GM23248 (cell line): ENCODE measurements at regions not wholly inside any gene's neighbourhood (a gene's known extent, or its start where the extent isn't known, plus 50 kb on each side); places are given as distances from the start of the nearest gene placed in this dataset.

Experiments
- EZH2 ChIP-seq: fragments of 200-600 bp; sonication (generic); IDR thresholded peaks from 2 replicates; pipeline ENCODE4 v1.6.1; 2018; ENCODE audit warnings: antibody characterized with exemption, mild to moderate bottlenecking; ENCODE audit not compliant: insufficient read depth, poor library complexity, severe bottlenecking
- EZH2phosphoT487 ChIP-seq: fragments of 200-600 bp; sonication (generic); IDR thresholded peaks from 2 replicates; pipeline ENCODE4 v1.6.1; 2018; ENCODE audit warnings: antibody characterized with exemption, moderate library complexity, mild to moderate bottlenecking, low read depth; ENCODE audit not compliant: insufficient read depth

DNA sequence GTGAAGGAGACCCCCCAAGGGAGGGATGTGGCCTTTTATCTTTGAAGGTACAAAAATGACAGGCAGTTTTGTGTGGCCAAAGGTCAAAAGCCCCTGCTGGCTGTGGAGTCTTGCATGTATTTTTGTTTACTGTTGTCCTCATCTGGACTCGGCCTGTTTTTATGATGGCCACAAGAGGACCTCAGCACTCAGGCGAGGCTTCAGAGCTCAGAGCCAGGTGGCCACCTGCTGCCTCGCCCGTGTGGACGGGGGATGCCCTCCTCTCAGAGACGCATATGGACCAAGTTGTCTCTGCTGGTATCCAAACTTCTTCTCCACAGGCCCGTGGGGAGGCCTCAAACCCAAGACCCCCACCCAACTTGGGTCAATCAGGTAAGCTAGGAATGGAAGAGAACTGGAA lies 118.2 kb downstream of the DACT2 start:
- TF ChIP-seq EZH2: no peak
- TF ChIP-seq EZH2phosphoT487: no peak
